GM21619 (cell line): ENCODE measurements at regions not wholly inside any gene's neighbourhood (a gene's known extent, or its start where the extent isn't known, plus 50 kb on each side); places are given as distances from the start of the nearest gene placed in this dataset.
"Not testable (repeated sequence)": the region's sequence is repeated elsewhere in the genome, so short reads cannot be mapped to it uniquely, and the experiment has no call there.

Experiments used
- ATAC-seq: cut with Tn5 transposase; IDR thresholded peaks from one replicate; pipeline ENCODE4 v1.9.1; 2021; ENCODE audit not compliant: unreplicated experiment

GRCh38 chr4:126753592-126753991, 879.2 kb upstream of the INTU start:
- no peak for ATAC-seq

DNA sequence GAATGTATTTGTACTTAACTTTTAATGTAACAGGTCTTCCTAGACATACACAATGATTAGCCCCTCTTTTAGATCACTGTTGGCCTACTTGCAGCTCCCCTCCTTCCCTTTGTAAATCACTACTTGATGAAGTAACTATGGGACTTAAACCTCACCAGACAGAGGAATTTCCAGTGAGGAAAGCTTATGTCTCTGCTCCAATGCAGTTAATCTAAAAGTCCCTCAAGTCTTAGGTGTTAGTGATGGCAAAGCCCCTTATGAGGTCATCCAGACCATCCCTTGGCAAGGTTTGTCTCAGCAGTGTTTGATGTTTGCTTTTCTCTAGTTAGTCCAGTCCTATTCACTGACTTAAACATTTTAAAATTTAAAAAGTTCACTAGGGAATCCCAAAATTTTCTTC, 877.3 kb upstream of the INTU start:
- ATAC-seq: no peak

DNA sequence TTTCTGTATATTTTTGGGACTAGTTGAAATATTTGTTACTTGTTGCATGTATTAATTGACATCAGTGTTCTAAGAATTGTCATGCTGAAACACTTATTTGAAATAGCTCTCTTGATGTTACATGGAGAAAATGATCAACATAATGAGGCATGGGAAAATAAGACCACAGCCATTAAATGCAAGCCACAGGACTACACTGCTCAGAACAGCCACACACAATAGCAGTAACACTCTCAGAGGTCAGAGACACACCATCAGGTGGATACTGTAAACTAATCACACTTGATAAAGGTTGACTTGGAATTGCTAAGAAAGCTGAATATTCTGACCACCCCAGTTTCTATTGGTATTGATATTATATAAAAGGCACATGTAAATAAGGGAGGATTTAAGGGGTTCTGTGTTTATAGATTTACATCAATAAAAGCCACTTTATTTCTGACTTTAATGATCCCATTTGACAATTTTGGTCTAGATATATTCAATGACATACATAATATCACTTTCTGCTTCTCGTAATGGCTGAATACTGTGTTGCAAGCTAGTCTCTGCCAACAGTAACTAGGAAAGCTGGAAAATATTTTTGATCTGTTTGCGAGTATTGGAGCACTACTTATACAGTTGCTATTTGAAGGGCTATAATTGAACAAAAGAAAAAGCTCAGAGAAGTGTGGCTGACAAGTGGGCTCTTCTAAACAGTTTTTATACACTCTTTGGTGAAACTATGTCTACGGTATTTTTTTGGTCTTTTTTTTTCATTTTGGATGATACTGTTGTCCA, 876.5 kb upstream of the INTU start:
- no peak for ATAC-seq

DNA sequence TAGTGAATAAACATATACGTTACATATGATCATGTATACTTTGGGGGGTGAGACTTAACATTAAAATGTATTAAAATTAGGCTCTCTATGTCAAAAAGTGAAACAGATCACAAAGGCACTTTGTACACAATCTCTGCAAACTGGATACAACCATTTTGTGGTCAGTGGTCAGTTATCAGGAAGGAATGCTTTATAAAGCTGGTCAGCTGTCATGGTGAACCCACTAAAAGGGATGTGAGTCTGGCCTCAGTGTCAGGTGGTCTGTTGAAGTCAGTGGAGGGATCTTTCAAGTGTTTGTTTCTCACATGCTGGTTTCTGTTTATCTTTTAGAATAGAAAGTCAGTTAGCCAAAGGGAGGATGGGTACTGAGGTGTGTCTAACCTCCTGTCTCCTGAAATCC, 875.5 kb upstream of the INTU start:
- no peak for ATAC-seq

GRCh38 chr4:126758493-126758892, 874.3 kb upstream of the INTU start:
- ATAC-seq: no peak

GRCh38 chr4:126761947-126762662, 870.7 kb upstream of the INTU start:
- no peak for ATAC-seq

DNA sequence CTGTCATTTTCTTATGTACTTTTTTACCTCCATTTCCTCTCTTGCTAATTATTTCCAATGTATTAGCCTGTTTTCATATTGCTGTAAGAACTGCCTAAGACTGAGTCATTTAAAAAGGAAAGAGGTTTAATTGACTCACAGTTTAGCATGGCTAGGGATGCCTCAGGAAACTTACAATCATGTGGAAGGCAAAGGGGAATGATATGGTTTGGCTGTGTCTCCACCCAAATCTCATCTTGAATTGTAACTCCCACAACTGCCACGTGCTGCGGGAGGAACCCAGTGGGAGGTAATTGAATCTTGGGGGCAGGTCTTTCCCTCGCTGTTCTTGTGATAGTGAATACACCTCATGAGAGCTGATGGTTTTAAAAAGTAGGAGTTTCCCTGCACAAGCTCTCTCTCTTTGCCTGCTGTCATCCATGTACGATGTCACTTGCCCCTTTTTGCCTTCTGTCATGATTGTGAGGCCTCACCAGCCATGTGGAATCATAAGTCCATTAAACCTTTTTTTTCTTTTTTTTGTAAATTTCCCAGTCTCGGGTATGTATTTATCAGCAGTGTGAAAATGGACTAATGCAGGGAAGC, 870.0 kb upstream of the INTU start:
- no peak for ATAC-seq

GRCh38 chr4:126766241-126766640, 866.5 kb upstream of the INTU start:
- ATAC-seq: no peak

GRCh38 chr4:126768338-126768737, 864.4 kb upstream of the INTU start:
- ATAC-seq: no peak

- not testable (repeated sequence) for ATAC-seq
Measured at GRCh38 chr4:126770811-126771553, 861.8 kb upstream of the INTU start.

- not testable (repeated sequence) for ATAC-seq
Measured at GRCh38 chr4:126771618-126772017, 861.1 kb upstream of the INTU start.

DNA sequence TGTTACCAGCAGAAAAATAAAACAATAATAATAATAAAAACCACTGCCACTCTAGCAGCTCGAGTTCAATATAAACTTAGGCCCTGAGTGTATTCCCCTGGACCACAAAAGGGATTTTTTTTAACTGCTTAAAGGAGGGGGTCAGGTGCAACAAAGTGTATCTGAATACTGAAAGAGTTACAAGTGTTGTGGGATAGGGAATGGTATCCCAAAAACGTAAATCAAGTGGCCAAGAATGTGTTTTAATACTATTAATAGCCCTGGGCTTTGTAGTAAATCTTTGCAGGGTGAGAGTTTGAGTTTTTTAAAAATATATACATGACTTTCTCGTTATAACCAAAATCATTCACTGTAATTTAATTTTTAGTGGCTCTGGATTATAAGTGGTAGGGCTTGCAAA, 860.1 kb upstream of the INTU start:
- ATAC-seq: no peak

GRCh38 chr4:126775485-126776106, 857.2 kb upstream of the INTU start:
- no peak for ATAC-seq

DNA sequence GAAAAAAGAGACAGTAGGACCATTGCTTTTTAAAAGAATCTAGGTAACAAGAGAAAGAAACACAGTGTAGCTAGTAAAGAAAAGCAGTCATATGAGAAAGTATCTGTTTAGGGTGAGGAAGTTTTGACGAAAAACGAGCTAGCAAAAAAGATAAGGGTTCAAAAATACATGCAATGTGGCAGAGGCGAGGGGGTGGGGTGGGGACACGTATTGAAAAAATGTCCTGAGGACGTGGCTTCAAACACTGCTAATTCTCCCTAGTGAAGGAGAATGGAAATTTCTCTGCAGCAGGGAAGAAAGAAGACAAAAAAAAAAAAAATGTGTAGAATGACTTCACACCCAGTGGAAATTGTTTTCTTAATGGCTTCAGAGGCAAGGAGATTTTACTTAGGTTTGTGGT, 856.4 kb upstream of the INTU start:
- no peak for ATAC-seq

DNA sequence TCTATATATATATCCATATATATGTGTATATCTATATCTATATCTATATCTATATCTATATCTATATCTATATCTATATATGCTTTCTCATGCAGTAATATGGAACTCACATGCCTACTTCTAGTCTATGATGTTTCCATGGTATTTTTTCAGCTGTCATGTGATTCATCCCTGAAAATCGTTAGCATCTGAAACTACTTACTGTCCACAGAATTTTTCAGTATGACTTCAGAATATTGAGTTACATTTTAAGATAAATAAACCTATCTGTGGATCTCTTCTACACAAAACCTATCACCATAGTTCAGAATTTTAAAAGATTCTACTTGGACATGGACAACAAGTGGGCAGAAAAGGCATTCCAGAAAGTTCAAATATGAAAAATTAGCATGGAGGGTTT, 855.1 kb upstream of the INTU start:
- no peak for ATAC-seq

DNA sequence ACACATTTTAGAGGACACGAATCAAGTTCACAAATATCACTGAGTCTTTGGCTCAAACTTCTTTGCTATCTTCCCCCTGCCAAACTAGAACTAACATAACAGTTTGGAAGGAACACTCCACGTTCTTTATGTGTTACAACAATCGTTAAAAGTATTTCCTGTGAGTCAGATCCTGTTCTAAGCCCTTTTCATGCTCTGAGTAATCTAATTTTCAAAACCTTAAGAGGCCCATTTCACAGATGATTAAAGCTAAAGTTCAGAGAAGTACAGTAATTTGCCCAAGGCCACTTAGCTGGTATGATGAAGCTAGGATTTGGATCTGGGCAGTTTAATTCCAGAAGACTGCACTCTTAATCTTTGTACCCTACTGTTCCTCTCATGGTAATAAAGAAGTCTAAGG, 854.4 kb upstream of the INTU start:
- no peak for ATAC-seq

GRCh38 chr4:126779001-126779400, 853.8 kb upstream of the INTU start:
- ATAC-seq: no peak

- no peak for ATAC-seq
Measured at GRCh38 chr4:126779436-126780166, 853.2 kb upstream of the INTU start.

DNA sequence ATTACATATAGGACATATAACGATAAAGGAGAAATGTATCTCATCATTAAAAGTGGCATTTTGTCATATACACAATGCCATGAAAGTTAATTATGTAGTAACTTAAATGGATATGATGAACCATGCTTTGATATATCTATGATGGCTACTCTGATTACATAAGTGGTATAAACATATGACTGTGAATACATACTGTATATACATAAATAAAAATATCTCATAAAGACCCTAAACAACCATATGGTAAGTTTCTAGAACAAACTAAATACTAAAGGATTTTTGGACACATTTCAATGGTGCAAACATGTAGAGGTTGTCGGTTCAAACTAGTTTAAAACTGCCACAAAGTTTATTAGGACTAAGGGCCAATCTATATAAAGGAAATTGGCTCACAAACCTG, 849.6 kb upstream of the INTU start:
- no peak for ATAC-seq

DNA sequence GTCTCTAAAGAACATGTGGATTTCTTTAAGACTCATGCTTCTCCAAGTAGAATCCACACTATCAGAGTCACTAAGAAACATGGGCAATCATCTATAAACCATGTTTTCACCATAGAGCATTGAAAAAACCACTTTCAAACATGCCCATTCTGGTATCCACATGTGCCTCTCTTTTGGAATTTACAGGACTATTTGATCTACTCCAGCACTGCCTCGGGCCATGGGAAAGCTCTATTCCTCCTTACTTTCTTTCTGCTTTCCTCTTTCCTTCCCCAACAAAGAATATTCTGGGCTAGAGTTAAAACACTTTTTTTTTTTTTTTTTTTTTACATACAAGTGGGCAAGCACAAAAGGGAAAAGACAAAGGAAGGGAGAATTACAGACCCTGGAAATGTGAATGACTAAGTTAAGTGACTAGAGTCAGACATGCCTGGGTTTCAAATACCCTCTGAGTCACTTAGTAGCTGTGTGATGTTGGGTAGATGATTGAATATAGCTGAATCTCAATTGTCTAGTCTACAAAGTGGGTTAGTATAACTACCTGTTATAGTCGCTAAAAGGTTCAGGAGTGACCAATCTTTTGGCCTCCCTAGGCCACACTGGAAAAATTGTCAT, 847.7 kb upstream of the INTU start:
- no peak for ATAC-seq
